ENCODE measurements at regions not wholly inside any gene's neighbourhood (a gene's known extent, or its start where the extent isn't known, plus 50 kb on each side); places are given as distances from the start of the nearest gene placed in this dataset.

- TF ChIP-seq CTCF (IDR thresholded peaks at IDR 0.05): no peak
- no peak for TF ChIP-seq POLR2A (IDR thresholded peaks at IDR 0.05)
These were observed 60.7 kb upstream of the TMEM72 start for GRCh38 chr10:44850356-44850934.

Measured in uterus (tissue), 2 donors.